NB4 (cell line): ENCODE measurements at regions not wholly inside any gene's neighbourhood (a gene's known extent, or its start where the extent isn't known, plus 50 kb on each side); places are given as distances from the start of the nearest gene placed in this dataset.

ENCODE experiments used
- DNase-seq: peaks from one replicate; pipeline ENCODE4 v3.0.0; 2010; ENCODE audit warnings: low read depth
- H3K4me3 ChIP-seq: one replicate; pipeline ENCODE4 v1.5.1; 2011; ENCODE audit warnings: mild to moderate bottlenecking, low read depth, low read length, moderate library complexity
- MYC ChIP-seq: IDR thresholded peaks from 2 replicates; pipeline ENCODE4 v1.6.1; 2011; ENCODE audit warnings: low read depth, low read length
- POLR2A ChIP-seq: IDR thresholded peaks from 2 replicates; pipeline ENCODE4 v1.6.1; 2011; ENCODE audit warnings: mild to moderate bottlenecking; ENCODE audit not compliant: insufficient read length; ENCODE audit errors: extremely low read depth
- TF ChIP-seq, protein P1 (sequence below): IDR thresholded peaks from one replicate; pipeline ENCODE4 v1.5.1; 2012; ENCODE audit warnings: low read depth, low read length
- TF ChIP-seq, protein P2 (sequence below): IDR thresholded peaks from 2 replicates; pipeline ENCODE4 v1.6.1; 2011; ENCODE audit warnings: low read depth, low read length

GRCh38 chr5:126341906-126342630 is 81.1 kb upstream of the GRAMD2B start:
- no peak overlapping the region for H3K4me3 ChIP-seq
- no peak for DNase-seq
- TF ChIP-seq, protein P1, sequence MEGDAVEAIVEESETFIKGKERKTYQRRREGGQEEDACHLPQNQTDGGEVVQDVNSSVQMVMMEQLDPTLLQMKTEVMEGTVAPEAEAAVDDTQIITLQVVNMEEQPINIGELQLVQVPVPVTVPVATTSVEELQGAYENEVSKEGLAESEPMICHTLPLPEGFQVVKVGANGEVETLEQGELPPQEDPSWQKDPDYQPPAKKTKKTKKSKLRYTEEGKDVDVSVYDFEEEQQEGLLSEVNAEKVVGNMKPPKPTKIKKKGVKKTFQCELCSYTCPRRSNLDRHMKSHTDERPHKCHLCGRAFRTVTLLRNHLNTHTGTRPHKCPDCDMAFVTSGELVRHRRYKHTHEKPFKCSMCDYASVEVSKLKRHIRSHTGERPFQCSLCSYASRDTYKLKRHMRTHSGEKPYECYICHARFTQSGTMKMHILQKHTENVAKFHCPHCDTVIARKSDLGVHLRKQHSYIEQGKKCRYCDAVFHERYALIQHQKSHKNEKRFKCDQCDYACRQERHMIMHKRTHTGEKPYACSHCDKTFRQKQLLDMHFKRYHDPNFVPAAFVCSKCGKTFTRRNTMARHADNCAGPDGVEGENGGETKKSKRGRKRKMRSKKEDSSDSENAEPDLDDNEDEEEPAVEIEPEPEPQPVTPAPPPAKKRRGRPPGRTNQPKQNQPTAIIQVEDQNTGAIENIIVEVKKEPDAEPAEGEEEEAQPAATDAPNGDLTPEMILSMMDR = no peak
- no peak for TF ChIP-seq MYC
- TF ChIP-seq POLR2A = no peak
- TF ChIP-seq, protein P2, sequence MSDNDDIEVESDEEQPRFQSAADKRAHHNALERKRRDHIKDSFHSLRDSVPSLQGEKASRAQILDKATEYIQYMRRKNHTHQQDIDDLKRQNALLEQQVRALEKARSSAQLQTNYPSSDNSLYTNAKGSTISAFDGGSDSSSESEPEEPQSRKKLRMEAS = no peak

- TF ChIP-seq MYC (no peak), POLR2A (no peak)
- TF ChIP-seq, protein P1 = no peak
- TF ChIP-seq, protein P2 = no peak
- no peak for DNase-seq
- no peak overlapping the region for H3K4me3 ChIP-seq
These were observed 74.2 kb upstream of the GRAMD2B start for GRCh38 chr5:126348855-126349635.

DNA sequence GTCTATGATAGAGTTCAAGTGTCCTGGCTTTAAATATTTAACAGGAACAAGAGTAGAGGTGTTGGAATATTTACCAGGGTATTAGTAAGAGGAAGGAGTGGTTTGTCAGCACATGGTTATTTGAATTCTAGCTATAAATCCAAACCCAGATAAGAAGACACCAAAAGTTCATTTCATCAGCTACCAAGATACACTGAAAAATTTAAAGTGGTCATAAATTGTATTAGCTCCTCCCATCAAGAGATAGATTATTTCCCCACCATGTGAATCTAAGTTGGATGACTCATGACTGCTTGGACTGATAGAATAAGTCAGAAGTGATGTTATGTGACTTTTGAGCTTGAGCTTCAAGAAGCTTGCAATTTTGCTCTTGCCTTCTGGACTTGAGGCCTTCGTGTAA is 72.1 kb upstream of the GRAMD2B start:
- TF ChIP-seq POLR2A (no peak), MYC (no peak)
- TF ChIP-seq, protein P2 = no peak
- TF ChIP-seq, protein P1 = no peak
- H3K4me3 ChIP-seq = no peak overlapping the region

GRCh38 chr5:126354012-126354857 is 69.0 kb upstream of the GRAMD2B start:
- peak; percentile 53 for DNase-seq
- TF ChIP-seq MYC (no peak), POLR2A (no peak)
- TF ChIP-seq, protein P1 = no peak
- TF ChIP-seq, protein P2 = no peak
- H3K4me3 ChIP-seq = no peak overlapping the region

More for the DNA sequence above, 72.1 kb upstream of the GRAMD2B start:
- no peak for DNase-seq

DNA sequence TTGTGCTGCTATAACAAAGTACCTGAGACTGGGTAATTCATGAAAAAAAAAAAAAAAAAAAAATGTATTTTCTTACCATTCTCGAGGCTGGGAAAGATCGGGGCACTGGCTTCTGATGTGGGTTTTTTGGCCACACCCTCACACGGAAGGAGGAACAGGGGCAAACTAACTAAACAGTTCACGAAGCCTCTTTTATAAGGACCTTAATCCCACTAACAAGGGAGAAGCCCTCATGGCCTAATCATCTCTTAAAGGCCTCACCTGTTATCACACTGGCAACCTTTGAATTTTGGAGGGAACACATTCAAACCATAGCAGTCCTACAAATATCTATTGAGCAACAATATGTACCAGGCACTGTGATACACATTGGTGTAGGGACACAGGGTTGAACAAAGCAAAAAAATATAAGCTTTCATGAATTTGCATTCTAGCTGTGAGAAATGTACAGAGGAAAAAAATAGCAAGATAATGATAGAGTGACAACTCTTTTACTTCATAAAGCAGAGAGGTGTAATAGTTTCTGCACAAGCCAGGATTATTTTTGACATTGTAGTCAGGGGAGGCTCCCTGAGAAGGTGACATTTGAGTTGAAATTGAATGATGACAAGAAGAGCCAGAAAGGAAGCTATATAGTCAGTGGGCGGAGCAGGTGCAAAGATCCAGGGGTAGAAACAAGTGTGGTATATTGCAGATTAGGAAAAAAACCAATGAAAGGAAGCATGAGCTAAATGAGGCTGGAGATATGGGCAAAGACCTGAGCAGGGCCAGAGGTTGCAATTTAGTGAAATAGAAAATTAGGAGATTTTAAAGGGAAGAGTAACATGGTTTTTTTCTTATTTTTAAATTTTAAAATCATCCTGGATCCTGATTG is 68.1 kb upstream of the GRAMD2B start:
- TF ChIP-seq, protein P2 = no peak
- TF ChIP-seq, protein P1 = no peak
- TF ChIP-seq POLR2A (no peak), MYC (no peak)
- DNase-seq = no peak
- no peak overlapping the region for H3K4me3 ChIP-seq
